Fibroblast of skin of left biceps (primary cell): ENCODE measurements at regions not wholly inside any gene's neighbourhood (a gene's known extent, or its start where the extent isn't known, plus 50 kb on each side); places are given as distances from the start of the nearest gene placed in this dataset.
"Not testable (repeated sequence)": the region's sequence is repeated elsewhere in the genome, so short reads cannot be mapped to it uniquely, and the experiment has no call there.

Experiments
- DNase-seq, 2 experiments: peaks; one replicate each; pipeline ENCODE4 v3.0.0-alpha.2; 2013; ENCODE audit warnings: low read depth in 2 of 2

- DNase-seq: no peak
Measured at GRCh38 chr14:71328183-71328582, 420.9 kb downstream of the PCNX1 start.

GRCh38 chr14:71328954-71329353, 421.7 kb downstream of the PCNX1 start:
- DNase-seq: no peak

DNA sequence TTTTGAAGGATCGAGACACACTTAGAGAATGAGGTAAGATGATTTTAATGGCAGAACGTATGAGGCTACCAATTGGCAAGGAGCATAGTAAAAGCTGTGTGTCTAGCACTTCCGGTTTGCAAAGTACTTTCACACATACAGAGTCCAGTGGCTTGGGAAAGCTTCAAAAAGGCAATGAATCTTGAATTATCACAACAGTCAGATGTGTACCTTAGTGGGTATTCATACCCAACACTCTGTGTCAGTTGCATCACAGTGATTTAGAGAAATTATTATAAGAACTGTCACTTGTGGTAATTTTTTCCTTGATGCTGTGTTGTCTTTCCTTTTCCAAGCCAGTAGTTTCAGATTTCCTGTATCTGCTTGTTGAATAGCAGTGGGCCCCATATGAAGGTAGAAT, 424.1 kb downstream of the PCNX1 start:
- no peak for DNase-seq

DNA sequence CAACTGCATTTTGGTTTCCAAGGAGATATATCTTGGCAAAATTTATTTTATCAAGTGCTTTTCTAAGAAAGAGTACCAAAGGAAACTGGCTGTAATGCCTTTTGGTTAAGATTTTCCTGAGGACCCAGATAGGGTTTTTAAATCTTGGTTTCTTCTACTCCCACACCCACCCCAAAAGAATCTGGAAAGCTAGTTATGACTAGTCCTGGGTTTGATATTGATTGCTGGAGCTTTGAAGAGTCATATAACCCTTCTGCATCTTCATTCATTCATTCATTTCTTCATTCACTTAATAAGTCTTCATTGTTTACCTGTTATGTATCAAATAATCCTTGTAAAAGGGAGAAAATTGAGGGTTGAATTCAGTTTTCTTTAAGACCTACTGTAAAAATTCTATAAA, 425.2 kb downstream of the PCNX1 start:
- DNase-seq: no peak

- no peak for DNase-seq
Measured at GRCh38 chr14:71333705-71334104, 426.4 kb downstream of the PCNX1 start.

DNA sequence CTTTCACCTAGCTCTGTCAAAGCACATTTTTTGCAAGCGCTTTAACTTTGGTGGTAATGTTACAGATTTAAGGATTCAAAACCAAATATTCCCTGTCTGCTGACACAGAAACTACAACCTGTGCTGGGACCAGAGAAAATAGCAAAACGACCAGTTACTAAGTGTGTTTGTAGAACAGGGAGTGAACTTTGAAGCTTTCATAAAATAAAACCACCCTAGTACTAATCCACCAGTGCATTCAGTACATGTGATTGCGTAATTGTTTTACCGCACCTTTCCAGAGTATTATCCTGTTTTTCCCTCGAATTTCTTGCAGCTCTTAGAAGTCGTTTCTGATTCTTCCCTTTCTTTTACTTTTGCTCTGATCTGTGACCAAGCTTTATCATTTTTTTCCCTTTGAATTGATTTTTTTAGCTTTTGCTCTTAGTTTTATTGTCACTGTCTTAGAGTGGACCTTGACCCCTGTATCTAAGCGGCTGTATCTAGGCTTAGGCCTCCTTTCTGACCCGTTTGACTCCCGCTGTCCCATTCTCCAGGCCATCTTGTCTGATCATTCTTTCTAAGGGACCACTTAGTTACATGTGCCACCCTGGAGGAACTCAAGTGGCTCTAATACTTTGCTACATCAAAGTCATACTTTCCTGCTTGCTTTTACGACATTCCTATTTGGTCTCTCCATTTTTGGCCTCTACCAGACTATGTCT, 429.4 kb downstream of the PCNX1 start:
- DNase-seq: no peak

- no peak for DNase-seq
Measured at GRCh38 chr14:71338153-71338552, 430.9 kb downstream of the PCNX1 start.

DNA sequence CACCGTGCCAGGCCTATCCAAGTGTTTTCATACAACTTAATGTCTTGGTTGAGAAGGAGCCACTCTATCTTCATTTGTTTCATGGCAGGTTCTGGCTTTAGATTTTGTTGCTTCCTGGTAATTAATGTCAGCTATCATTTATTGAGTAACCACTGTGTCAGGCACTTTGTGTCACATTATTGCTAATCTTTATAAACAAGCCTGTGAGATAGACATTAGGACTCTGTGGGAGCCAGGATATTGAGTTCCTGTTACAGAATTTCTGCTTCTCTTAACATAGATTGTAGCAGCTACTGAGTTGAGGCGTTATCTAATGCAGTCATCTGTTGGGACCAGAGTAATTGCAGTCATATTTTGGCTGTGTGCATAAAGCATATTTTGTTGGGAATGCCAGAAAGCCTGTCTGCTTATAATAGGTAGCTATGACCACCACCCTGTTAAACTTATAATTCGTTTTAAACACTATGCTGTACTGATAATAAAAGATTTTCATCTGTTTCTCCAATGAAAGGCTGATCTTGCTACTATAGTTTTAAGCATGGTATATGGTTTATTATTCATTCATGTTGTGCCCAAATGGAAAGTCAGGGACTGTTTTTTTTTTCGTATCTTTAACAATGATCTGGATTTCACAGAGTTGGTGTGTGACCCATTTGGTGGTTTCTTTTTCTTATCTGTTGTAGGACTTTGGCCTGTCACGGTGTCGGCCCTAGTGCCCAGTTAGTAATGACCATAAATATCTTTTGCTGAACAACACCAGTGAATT, 432.6 kb downstream of the PCNX1 start:
- DNase-seq: no peak

- no peak for DNase-seq
Measured at GRCh38 chr14:71341156-71341555, 433.9 kb downstream of the PCNX1 start.

DNA sequence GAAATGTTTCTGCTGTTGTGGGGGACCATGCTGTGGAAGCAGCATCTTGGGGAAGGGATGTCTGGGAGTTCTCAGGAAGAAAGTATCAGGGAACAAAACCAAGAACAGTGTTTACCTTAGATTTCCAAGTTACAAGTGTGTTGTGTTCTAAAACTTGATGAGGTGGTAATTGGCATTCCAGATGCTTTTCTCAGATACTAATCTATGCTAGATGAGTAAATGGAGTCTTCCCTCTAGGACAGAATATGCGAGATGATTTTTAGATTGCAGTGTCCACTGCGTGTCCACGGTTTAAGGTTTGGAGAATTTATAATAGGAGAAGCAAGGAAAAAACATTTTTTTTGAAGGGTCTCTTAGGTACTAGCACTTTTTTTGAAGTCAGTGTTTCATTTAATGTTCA, 436.5 kb downstream of the PCNX1 start:
- no peak for DNase-seq

DNA sequence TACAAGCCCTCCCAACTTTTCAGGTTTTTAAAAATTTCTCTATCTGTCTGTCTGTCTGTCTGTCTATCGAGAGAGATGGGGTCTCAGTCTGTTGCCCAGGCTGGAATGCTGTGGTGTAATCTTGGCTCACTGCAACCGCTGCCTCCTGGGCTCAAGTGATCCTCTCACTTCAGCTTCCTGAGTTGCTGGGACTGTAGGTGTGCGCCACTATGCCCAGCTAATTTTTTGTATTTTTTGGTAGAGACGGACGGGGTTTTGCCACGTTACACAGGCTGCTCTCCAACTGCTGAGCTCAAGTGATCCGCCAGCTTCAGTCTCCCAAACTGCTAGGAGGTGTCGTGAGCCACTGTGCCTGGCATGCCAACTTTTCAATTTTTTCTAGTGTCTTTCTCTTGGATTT, 437.2 kb downstream of the PCNX1 start:
- DNase-seq: no peak

GRCh38 chr14:71346685-71347084, 439.4 kb downstream of the PCNX1 start:
- no peak for DNase-seq

DNA sequence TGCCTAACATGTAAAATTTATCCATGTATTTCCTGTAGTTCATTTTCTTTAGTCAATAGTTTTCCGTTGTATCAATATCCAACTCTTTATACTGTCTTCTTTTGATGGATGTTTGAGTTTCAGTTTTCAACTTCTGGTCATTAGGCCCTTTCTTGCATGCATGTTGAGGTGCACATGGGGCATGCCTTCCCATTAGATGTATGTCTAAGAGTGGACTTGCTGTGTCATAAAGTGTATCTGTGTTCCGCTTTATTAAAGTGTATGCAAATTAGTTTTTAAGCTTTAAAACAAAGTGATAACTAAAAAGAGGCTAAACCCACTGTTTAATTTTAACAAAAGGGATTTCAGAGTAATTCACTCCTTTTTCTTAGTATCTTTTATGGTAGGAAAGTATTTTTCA, 441.1 kb downstream of the PCNX1 start:
- DNase-seq: no peak

DNA sequence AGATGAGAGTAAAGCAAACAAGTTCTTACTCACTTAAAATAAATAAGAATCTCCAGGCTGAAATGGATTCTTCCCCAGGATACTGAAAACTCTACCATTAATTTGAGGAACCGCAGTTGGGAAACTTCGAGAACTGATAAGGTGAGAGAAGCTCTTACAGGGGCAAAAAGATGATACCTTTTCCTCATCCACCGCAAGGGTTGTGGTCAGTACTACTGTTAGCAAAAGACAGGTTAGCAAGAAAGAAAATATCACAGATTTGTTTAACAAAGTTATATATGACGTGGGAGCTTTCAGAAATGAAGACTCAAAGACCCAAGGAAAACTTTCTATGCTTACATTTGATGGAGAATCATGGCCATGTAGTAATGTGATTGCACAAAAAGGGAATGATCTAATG, 441.6 kb downstream of the PCNX1 start:
- DNase-seq: no peak

- DNase-seq: no peak
Measured at GRCh38 chr14:71354142-71354541, 446.9 kb downstream of the PCNX1 start.

DNA sequence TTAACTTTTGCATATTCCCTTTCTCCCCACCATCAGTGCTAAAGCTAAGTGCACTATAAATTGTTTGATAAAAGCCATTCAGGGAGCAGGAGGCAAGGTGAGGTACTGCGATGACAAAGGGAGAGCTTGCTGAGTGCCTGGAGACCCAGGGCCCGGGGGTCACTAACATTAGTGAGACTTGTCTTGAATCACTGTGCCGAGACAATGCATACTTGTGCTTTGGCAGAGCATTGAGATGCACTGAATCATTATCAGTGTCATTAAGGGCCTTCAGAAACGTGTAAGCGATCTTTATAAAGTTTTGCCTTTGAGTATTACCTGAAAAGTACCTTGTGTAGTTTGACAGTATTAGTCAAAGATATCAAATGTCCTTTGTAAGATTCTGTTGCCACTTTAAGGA, 447.5 kb downstream of the PCNX1 start:
- DNase-seq: no peak

- peak; percentile 90 to 96 for DNase-seq
Measured at GRCh38 chr14:71355324-71356201, 448.3 kb downstream of the PCNX1 start.

DNA sequence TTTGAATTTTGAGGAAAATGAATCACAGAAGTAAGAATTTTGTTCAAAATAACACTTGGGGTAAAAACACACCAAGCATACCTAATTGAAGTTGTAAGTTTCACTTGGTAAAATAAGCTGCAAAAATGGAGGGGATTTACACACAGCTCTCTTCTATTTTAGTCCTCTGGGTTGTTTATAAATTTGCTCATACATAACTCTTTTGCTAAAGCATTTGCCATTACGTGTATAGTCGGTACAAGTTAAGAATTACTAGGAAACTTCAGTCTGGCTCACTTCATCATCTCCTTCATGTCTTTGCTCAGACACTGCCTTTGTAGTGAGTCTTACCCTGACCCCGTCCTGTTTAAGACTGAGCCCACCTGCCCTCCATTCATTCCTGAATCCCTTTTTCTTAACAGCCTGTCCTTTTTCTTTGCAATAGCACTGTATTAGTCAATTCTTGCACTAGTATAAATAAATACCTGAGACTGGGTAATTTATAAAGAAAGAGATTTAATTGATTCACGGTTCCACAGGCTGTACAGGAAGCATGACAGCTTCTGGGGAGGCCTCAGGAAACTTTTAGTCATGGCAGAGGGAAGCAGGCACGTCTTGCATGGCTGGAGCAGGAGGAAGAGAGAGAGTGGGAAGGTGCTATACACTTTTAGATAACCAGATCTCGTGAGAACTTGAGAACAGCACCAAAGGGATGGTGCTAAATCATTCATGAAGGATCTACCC, 451.1 kb downstream of the PCNX1 start:
- DNase-seq: no peak

DNA sequence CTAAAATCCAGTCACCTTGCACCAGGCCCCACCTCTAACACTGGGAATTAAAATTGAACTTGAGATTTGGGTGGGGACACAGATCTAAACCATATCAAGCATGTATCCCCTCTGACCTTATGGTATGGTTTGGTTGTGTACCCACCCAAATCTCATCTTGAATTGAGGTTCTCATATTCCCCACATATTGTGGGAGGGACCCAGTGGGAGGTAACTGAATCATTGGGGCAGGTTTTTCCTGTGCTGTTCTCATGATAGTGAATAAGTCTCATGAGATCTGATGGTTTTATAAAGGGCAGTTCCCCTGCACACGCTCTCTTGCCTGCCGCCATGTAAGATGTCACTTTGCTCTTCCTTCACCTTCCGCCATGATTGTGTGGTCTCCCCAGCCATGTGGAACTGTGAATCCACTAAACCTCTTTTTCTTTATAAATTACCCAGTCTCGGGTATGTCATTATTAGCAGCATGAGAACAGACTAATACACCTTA, 451.7 kb downstream of the PCNX1 start:
- not testable (repeated sequence) for DNase-seq

DNA sequence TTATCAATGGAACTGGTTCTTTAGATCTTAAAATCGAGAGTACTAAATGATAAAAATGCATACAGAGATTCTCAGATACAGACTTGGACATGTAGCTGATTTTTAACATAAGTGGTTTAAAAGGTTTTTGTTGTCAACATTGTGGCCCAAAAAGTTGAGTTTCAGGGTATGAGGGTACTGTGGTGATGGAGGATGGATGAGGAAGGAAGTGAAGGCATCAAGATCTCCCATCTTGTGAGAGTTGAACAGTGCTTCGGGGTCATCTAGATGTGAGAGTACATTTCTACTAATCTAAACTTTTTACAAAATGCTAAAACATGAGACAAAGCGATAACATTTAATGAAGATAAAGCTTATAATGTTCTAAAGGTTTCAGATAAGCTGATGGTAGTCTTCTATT, 452.6 kb downstream of the PCNX1 start:
- no peak for DNase-seq

- DNase-seq: no peak
Measured at GRCh38 chr14:71361336-71361735, 454.1 kb downstream of the PCNX1 start.

DNA sequence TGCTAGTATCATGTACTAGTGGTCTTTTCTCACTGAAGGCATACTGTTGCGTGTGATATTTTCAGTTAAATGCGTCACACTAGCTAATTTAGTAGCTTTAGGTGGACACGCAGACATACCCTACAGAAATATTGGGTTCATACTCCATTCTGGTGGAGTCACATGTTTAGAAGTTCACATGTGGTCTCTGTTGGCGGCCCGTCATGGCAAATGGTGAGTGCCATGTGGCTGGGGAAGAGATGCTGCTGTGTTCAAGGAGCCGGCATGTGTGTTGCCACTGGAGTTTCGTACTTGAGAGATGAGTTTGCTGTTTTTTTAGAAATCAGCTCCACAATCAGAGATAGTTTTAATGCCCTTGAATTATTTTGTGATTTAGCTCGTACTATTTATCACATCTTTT, 454.6 kb downstream of the PCNX1 start:
- DNase-seq: no peak
